SIG-M5 (cell line): ENCODE measurements at regions not wholly inside any gene's neighbourhood (a gene's known extent, or its start where the extent isn't known, plus 50 kb on each side); places are given as distances from the start of the nearest gene placed in this dataset.
"Not testable (repeated sequence)": the region's sequence is repeated elsewhere in the genome, so short reads cannot be mapped to it uniquely, and the experiment has no call there.

ENCODE experiments used
- DNase-seq: peaks from one replicate; lab custom pipeline; 2025; lab: John Stamatoyannopoulos, UW

DNA sequence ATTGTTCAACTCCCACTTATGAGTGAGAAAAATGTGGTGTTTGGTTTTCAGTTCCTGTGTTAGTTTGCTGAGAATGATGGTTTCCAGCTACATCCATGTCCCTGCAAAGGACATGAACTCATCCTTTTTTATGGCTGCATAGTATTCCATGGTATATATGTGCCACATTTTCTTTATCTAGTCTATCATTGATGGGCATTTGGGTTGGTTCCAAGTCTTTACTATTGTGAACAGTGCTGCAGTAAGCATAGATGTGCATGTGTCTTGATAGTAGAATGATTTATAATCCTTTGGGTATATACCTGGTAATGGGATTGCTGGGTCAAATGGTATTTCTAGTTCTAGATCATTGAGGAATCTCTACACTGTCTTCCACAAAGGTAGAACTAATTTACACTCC is 613.0 kb upstream of the MIR17HG start:
- DNase-seq = not testable (repeated sequence)

DNA sequence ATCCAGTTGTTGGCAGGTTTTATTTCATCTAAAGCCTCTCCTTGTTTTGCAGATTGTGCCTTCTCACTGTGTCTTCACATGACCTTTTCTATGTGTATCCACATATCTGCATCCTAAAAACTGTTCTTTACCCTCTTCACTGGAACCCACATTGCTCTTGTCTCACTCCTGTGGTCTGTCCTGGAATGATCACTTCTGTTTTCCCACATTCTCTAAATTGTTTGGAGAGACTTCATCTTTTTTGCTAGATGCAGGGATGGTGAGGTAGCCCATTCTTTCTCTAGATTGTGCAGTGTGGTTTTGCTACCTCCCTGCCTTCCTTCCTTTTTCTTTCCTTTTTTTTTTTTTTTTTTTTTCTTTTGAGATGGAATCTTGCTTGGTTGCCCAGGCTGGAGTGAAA is 608.6 kb upstream of the MIR17HG start:
- DNase-seq = no peak

DNA sequence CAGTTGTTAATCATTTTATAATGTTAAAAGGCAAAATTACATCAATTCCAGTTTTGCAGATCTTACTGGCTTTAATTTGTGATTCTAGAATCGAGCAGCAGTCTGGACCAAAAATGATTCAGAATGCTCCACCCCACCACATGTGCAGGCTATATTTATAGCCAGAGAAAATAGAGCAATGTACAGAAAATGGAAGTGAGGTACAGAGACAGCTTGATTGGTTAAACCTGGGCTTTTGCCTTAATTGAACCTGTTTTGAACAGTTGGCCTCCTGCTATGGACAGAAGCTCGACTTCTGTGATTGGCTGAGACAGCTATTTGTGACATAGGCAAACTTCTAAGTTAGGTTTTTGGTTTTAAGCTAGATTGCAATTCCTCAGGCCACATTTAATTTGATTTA is 607.4 kb upstream of the MIR17HG start:
- no peak for DNase-seq

DNA sequence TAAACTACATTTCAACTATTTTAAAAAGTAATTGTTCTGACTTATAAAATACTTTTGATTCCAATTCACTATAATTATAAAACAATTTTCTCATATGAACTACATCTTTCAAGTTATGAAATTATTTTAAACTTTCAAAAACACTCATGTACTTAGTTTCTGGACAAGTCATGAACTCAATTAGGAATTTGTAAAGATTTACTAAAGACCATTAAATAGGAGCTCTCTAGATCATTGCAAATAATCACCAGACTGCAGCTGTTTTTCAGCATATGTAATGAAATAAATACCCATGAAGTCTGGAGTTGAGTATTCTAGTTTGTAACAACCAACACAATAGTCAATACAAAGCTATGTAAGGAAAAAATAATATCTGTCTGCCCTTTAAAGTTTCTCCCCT is 605.1 kb upstream of the MIR17HG start:
- no peak for DNase-seq

DNA sequence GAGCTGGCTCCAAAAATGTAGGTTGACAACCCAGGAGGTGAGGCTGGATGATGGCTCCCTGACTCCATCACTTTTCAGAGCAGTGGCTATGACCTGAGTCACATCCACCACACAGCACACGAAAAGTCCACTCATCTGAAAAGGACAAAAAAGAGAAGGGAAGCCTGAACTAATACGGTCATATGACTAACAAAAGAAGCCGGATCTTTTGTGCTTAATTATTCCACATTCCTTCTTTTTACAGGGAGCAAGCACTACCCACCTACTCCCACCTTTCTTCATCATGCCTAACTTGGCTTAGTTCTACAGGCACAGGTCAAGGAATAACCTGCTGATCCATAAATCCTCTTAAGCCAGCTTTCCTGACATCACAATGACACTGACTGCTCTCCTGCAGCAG is 601.3 kb upstream of the MIR17HG start:
- no peak for DNase-seq

DNA sequence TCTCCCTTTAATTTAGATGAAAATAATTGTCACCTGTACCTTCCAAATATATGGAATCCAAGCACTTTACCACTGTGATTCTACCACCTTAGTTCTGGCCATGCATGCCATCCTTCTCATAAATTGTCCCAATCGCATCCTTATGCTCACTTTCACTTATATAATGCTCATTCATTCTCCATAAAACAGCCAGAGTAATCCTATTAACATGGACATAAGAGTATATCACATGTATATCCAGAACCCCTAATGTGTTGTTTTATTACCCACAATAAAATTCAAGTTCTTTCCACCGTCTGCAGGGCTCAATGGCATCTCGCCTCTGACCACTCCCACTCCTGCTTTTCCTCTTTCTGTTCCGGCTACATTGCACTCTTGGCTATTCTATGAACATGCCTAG is 597.5 kb upstream of the MIR17HG start:
- DNase-seq = no peak

DNA sequence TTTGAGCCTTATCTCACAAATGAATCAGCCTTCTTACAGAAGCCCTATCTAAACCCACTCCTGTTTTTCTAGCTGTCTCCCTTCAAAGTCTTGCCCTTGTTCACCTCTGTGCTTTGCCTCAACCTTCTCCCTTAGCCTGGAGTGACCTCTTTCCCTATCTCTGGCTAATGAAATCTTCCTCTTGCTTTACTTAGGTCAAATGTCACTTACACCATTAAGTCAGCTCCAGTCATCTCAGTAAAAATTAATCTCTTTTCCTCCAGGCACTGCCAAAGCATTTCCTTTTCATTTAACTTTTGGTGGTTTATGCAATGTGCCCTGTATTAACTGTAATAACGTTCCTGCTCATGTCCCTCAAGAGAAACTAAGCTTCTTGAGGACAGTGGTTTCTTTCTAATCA is 596.5 kb upstream of the MIR17HG start:
- DNase-seq = no peak

DNA sequence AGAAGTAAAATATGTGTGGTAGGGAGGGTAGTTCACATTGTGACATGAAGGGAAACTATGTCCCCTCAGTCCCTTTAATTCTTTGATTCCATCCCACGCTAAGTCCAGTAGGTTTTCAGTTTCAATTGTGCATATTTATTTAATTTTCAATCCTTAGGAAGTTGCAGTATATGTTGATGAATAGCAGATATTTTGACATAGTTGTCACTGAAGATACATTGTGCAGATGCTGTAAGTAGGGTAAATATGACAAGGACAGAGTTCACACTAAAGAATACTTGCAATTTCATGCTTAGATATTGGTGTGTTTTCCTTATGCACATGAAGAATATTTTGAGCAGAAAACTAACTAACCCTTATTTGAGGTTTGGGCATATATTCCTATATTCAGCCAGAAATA is 595.4 kb upstream of the MIR17HG start:
- DNase-seq = no peak

DNA sequence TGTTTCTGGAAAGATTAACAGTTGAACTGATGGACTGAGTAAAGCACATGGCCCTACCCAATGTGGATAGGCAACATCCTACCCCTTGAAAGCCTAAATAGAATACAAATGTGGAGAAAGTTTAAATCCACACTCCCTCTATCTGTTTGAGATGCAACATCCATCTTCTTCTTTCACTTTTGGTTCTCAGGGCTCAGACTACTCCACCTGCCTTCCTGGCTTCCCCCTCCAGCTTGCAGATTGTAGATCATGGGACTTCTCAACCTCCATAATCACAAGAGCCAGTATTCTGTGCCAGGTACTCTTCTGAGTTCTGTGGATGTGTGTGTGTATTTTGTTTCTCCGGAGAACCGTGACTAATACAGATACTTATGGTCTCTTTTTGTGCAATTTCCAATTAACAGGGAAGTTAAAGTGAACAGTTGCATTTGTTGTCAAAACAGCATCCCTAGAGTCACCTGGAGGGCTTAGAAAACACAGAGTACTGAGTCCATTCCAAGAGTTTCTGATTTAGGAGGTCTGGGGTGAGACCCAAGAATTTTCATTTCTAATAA is 590.3 kb upstream of the MIR17HG start:
- no peak for DNase-seq

DNA sequence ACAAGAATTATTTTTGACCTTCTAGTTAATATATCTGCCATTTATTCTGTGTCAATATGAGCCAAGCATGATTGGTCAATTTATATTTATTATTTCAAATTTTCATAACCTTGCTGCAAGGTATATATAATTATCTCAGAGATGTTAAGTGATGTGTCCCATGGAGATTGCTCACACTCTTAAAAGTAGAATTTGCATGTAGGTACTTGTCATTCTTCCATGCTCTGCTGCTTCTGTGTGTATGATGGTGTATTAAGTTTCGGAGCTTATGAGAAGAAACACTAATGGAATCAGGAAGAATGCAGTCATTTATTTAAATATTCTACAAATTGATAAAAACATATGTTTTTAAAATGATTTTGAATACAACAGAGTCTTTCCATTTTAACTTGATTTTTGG is 586.8 kb upstream of the MIR17HG start:
- DNase-seq = no peak

DNA sequence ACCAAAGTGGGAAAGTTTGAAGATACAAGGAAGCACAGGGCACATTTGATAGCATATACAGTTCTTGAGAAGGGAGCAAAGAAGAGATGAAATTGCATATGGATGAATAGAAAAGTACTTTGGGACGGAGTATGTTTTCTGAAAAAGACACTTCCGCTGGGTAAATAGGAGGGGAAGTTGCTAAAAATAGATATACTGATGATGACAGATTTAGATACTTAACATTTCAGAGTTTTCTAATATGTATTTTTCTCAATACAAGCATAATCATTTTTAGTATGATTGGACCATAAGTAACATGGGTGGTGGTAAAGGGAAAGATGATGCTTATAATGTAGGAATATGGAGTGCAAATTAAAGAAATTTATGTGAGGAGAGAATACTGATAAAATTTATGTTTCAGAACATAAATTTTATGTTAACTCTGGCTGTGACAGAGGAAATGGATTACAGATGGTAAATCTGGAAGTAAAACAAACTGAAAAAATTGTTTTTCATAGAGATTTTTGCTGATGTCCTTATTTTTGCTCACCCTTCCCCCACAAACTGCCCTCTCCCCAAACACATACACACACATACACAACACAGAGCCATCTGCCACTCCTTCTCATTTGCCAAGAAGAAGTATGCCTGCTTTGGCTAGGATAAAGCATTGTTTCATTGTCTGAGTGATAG is 583.9 kb upstream of the MIR17HG start:
- DNase-seq = no peak

DNA sequence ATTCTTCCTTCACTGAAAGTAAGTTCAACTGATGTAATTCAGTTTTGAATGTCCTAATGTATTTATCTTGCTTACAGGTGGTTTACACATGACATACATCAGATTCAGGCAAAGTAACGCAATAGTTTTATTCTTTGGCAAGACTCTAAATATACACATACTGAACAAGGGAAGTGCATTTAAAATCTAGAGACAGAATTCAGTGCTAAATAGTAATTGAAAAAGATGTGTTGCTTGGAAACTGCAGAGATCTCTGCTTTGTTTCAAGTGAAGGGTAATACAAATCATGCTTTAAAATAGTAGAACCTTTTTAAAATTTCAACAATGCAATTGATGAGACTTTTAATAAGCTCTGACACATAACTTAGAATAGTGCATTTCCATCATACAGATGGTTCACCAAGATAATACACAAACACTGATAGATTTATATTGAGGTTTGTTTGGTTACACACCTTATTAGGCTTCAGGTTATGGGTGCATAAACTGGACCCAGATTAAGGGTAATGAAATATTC is 581.0 kb upstream of the MIR17HG start:
- DNase-seq = no peak

DNA sequence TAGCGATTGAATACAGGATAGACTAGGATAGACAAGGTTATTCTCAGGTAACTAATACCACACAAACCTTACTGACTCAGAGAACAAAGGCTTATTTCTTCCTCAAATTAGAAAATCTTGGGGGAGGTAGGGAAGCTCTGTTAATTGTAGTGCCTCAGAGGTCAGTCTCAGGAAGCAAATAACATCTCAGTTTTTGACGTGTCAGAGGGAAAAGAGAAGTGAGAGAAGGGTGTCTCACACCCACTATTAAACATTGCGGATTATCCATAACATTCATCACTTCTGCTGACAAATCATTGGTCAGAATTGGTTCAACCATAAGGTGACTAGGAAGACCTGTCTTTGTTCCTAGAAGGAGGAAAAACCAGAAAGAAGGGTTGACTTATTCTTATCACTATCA is 579.4 kb upstream of the MIR17HG start:
- no peak for DNase-seq

DNA sequence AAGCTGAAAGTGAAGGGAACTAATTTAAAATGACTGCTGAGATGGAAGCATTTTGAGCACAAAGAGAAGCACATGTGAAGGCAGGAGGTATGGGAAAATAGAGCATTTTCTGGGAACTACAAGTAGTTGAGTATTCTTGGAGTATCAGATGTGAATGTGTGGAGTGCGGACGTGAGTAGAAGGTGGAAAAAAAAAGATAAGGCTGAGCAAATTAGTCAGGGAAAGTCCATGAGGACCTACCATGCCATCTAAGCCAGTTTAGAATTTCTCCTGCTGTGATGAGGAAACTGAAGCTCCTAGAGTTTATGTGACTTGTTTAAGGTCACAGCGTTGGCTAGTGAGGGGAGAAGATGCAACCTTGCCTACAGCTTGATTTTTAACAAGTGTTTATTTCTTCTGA is 578.1 kb upstream of the MIR17HG start:
- no peak for DNase-seq

DNA sequence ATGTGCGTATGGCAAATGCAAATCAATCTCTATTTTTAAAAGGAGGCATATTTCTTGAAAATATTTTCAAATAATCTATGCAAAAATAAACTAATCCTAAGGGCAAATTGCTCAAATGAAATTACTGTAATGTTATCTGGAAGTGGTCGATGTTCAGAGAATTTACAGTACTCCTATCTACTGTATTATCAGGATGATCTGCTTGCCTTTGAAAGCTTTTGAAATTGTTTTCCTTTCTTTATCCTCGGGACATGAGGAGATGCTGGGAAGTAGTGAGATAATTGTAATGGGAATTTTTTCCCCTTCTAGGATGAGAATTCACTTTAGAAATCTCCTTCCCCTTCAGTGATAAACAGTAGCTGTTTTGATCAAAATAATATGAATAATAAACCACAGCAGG is 577.2 kb upstream of the MIR17HG start:
- DNase-seq = no peak

DNA sequence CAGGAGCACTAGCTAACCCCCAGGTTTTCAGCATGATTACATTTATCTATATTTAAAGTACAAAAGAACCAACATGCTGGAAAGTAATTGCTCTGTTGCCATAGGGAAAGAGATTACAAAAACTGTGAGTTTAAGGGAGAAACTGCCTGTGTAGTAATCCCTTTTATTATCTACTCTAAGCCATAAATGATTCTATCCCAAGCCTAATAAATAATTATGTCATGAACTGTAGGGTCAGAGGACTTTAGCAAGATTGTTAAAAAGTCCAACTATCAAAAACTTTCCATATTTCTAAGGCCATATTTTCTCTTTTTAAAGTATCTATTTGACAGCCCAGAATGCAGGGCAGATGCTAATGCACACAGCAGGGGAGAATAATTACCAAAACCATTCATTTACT is 573.8 kb upstream of the MIR17HG start:
- DNase-seq = no peak

DNA sequence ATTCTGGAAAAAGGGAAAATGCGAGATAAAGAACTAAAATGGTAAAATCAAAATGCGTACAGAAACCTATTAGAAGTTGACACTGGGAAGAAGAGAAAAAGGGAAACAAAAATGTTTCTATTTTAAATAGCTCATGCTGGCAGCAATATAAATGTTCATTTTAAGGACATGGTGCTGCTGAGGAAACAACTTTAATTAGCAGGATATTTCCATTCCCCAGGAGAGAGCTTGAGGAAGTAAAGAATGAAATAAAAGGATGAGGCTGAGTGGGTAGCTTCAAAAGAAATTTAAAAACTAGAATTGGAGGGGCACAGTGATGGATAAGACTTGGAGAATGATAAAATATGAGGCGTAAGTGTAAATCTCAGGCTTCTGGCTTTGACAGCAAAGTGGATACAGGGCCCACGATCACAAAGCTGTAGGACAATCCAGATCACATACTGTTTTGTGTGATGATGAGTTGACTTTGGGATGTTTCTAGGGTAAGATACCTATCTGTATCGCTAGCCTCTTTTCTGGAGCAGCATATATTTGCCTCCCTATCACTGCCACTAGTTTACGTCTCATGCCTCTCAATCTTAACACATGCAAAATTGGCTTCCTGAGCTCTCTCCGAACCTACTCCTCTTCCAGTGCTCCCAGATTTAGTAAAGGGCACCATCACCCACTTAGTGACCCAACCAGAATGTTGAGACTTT is 571.3 kb upstream of the MIR17HG start:
- DNase-seq = no peak

DNA sequence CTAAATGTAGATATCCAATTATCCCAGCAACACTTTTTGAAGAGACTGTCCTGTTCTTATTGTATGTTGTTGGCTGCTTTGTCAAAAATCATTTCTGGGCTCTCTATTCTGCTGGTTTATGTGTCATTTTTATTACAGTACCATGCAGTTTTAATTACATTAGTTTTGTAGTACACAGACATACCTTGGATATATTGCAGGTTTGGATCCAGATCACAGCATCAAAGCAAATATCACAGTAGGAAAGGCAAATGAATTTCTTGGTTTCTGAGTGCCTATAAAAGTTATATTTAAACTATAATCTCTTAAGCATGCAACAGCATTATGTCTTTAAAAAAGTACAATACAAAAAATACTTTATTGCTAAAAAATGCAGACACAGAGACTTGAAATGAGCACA is 564.2 kb upstream of the MIR17HG start:
- DNase-seq = no peak

DNA sequence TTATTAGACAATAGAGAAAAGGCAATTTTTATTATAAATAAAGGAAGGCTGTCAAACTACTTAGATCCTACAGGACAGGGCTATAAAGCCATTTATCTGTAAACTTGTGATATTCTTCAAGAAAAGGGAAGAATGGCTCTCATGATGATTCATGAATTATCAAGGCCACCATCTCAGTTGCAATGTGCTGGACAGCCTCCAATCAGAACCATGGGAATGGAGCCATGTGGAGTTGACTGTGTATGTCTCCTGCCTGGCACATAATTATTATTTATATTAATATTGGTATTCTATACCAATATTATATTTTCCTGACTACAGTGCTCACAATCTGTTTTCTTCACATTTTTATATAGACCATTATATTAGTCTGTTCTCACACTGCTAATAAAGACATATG is 560.5 kb upstream of the MIR17HG start:
- no peak for DNase-seq

DNA sequence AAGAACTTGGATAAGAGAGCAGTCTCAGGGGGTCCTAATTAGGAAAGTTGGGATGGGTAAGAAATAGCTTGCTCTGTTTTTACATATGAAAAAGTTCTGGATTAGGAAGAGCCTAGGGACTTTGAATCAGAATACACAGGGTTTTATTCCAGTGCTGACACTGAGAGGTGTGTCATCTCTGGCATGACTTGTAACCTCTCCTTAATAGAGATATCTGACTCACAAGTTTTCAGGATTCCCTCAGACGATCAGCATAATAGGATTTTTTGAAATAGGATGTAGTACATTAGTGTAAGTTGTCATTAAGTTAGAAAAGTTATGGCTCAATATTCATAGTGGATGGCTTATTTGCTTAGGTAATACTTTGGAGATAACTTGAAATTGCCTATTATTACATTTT is 555.2 kb upstream of the MIR17HG start:
- DNase-seq = no peak

DNA sequence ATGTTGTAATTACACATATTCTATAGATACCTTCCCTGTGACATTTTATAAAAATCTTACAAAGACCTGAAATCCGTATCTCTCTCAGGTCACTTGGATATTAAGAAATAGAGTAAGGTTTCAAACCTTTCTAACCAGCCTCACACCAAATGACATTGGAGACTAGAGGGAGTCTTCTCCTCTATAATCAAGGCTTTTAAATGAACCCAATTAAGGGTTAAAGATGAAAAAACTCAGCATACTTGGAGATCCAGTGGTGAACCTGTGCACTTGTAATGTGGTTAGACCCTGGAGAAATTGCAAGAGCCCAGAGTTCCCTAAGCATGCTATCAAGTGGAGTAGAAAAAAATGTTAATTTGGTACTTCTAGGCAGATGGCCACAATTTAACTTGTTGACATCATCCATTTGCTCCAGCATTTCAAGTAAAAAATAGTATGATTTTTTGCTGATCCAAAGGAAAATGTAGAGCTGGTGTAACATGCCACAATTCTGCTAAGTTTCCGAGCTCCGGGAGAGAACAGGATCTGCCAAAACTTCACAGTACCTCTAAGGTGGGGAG is 554.1 kb upstream of the MIR17HG start:
- DNase-seq = no peak

DNA sequence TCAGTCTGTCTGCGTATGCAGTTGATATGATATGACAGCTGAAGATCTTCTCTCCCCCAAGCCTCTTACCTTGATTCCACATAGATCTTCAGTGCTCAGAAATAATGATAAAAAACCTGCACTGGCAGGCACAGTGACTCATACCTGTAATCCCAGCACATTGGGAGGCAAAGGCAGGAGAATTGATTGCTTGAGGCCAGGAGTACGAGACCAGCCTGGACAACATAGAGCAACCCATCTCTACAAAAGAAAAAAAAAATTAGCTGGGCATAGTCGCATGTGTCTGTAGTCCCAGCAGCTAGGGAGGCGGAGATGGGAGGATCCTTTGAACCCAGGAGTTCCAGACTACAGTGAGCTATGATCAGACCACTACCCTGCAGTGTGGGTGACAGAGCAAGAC is 551.0 kb upstream of the MIR17HG start:
- DNase-seq = no peak

DNA sequence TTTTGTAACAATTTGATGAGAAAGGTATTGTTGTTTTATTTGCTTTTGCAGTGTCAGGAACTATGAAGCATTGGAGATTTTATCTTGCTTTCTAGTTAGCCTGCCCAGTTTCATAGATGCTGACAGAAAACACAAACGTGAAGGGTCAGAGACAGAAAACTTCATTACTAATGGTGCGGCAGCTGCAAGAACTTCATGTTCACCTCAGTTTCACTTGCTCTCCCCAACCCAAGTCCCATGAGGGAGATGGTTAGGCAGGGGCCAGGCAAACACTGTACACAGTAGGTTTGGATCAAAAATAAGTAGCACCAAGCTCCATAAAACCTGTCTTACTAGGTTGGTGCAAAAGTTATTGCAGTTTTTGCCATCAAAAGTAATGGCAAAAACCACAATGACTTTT is 550.2 kb upstream of the MIR17HG start:
- no peak for DNase-seq
